Activated CD4-positive, alpha-beta T cell treated with anti-CD3 and anti-CD28 coated beads for 36 hours (primary cell): ENCODE measurements at regions not wholly inside any gene's neighbourhood (a gene's known extent, or its start where the extent isn't known, plus 50 kb on each side); places are given as distances from the start of the nearest gene placed in this dataset.
"Not testable (repeated sequence)": the region's sequence is repeated elsewhere in the genome, so short reads cannot be mapped to it uniquely, and the experiment has no call there.

Experiments
- ATAC-seq: fragments of 200-7000 bp; cut with Tn5 transposase; one replicate; pipeline ENCODE4 v1.10.0; 2021; ENCODE audit warnings: mild to moderate bottlenecking, moderate library complexity
- CTCF ChIA-PET: fragments of 350-600 bp; sonication (Branson Sonifier 250); formaldehyde crosslinking; loops from one replicate; lab custom pipeline; 2021; ENCODE audit warnings: antibody characterized with exemption; lab: Charles Lee
- POLR2A ChIA-PET: fragments of 350-600 bp; sonication (Branson Sonifier 250); formaldehyde crosslinking; loops from one replicate; lab custom pipeline; 2021; ENCODE audit warnings: antibody characterized with exemption, inconsistent platforms; lab: Charles Lee
- DNase-seq: peaks from one replicate; pipeline ENCODE4 v3.0.0-alpha.2; 2020
- H3K27ac Mint-ChIP-seq: one replicate; pipeline ENCODE4 v1.8.0; 2021; ENCODE audit warnings: mixed read lengths
- H3K27me3 Mint-ChIP-seq: one replicate; pipeline ENCODE4 v1.8.0; 2021; ENCODE audit warnings: mixed read lengths
- H3K36me3 Mint-ChIP-seq: one replicate; pipeline ENCODE4 v1.8.0; 2021; ENCODE audit warnings: low read depth, mixed read lengths
- H3K4me1 Mint-ChIP-seq: one replicate; pipeline ENCODE4 v1.8.0; 2021; ENCODE audit warnings: mixed read lengths
- H3K4me3 Mint-ChIP-seq: one replicate; pipeline ENCODE4 v1.8.0; 2021; ENCODE audit warnings: mild to moderate bottlenecking, moderate library complexity, mixed read lengths
- H3K9me3 Mint-ChIP-seq: one replicate; pipeline ENCODE4 v1.8.0; 2021; ENCODE audit warnings: low read depth, mixed read lengths
- intact Hi-C, 2 experiments: fragments of 100-400 bp; cut with DNase I in 1 of 2; cut with micrococcal nuclease in 1 of 2; formaldehyde crosslinking; loops; one replicate each; pipeline versions ENCODE4 v1.14.2 to v1.15.1; 2022 to 2024; cut with DNase I, micrococcal nuclease

DNA sequence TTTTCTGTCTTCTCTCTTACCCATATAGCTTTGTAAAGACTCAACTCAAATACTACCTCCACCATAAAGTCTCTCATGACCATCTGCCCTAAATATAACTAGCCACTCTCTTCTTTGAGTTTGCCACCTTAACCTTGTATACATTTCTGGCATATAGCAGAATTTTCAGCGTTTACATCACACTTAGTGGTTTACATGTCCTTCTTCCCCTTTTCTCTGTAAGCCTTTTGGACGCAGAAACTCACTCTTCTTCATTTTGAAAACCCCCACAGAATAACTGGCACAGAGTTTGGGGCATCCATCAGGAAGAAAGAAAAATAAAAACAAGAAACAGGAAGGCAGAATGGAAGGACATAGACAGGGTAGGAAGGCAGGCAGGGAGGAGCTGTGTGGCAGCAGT is 131.8 kb upstream of the DUSP10 start:
- no peak for DNase-seq
- H3K27me3 Mint-ChIP-seq = peaks cover 7% of the 10 kb centered on the region
- H3K4me3 Mint-ChIP-seq = no peak overlapping the region
- H3K36me3 Mint-ChIP-seq = no peaks in the 10 kb centered on the region
- no peak overlapping the region for H3K27ac Mint-ChIP-seq
- intact Hi-C loops = no loop called here
- ChIA-PET CTCF (interaction anchor here (0.7 kb wide), 1 partner anchor 239 kb away, joined by 3 read pairs; no protein-coding TSS in a partner anchor), POLR2A (no interaction called here)
- no peaks in the 10 kb centered on the region for H3K9me3 Mint-ChIP-seq
- no peak for ATAC-seq
- H3K4me1 Mint-ChIP-seq = peaks cover 7% of the 10 kb centered on the region

- POLR2A ChIA-PET = no interaction called here
- CTCF ChIA-PET = no interaction called here
- intact Hi-C loops = no loop called here
Measured at GRCh38 chr1:221871056-221871455, 129.2 kb upstream of the DUSP10 start.

GRCh38 chr1:221869779-221870178 is 127.9 kb upstream of the DUSP10 start:
- DNase-seq (no peak), ATAC-seq (no peak)
- intact Hi-C loops = no loop called here
- no peaks in the 10 kb centered on the region for H3K9me3 Mint-ChIP-seq
- no peak overlapping the region for H3K27ac Mint-ChIP-seq
- ChIA-PET CTCF (interaction anchor here (0.8 kb wide), 1 partner anchor 56 kb away, joined by 3 read pairs; no protein-coding TSS in a partner anchor), POLR2A (no interaction called here)
- H3K4me1 Mint-ChIP-seq = no peaks in the 10 kb centered on the region
- H3K36me3 Mint-ChIP-seq = no peaks in the 10 kb centered on the region
- H3K4me3 Mint-ChIP-seq = no peak overlapping the region
- H3K27me3 Mint-ChIP-seq = no peaks in the 10 kb centered on the region

More at GRCh38 chr1:221871056-221871455, 129.2 kb upstream of the DUSP10 start:
- Mint-ChIP-seq H3K4me1 (no peaks in the 10 kb centered on the region), H3K27me3 (no peaks in the 10 kb centered on the region), H3K9me3 (no peaks in the 10 kb centered on the region), H3K4me3 (no peak overlapping the region), H3K36me3 (no peaks in the 10 kb centered on the region), H3K27ac (no peak overlapping the region)
- DNase-seq (no peak), ATAC-seq (no peak)

DNA sequence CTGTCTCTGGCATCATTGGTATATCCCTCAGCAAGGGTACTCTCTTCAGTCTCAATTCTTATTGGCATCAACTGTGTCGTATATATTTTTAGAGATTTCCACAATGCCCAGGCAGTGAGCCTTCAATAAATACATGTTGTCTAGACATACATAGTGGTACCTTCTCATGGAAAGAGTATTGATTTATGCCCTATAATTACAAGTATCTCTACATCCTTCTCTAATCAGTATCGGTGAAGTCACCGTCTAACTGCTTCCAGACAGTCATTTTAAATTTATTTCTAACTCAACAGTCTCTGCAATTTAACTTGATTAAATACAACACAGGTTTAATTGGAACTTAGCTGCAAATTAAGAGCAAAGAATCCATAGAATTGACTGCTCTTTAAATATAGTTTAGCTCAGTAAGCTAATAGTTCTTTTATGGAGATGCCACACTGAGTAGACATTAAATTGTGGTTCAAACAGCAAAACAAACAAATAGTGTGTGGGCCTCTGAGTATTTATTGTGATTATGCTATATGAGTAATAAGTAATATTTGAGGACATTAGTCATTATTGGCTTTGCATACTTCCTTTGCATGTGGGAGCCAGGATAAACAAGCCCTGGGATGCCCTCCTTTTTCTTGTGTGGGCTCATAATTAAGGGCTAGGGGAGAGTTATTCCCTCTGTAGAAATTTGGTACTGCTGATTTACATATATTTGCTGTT is 126.9 kb upstream of the DUSP10 start:
- intact Hi-C loops = no loop called here
- CTCF ChIA-PET = interaction anchor here (1.2 kb wide), 1 partner anchor 53 kb away, joined by 3 read pairs; no protein-coding TSS in a partner anchor

GRCh38 chr1:221867003-221867402 is 125.1 kb upstream of the DUSP10 start:
- DNase-seq = no peak
- intact Hi-C loops = no loop called here
- H3K4me1 Mint-ChIP-seq = no peaks in the 10 kb centered on the region
- H3K27me3 Mint-ChIP-seq = no peaks in the 10 kb centered on the region
- no peak overlapping the region for H3K4me3 Mint-ChIP-seq
- ATAC-seq = no peak
- ChIA-PET CTCF (no interaction called here), POLR2A (no interaction called here)
- H3K27ac Mint-ChIP-seq = no peak overlapping the region
- H3K9me3 Mint-ChIP-seq = no peaks in the 10 kb centered on the region
- no peaks in the 10 kb centered on the region for H3K36me3 Mint-ChIP-seq

More for the DNA sequence above, 126.9 kb upstream of the DUSP10 start:
- ATAC-seq = no peak
- H3K9me3 Mint-ChIP-seq = no peaks in the 10 kb centered on the region
- no peaks in the 10 kb centered on the region for H3K27me3 Mint-ChIP-seq
- H3K27ac Mint-ChIP-seq = no peak overlapping the region
- no peaks in the 10 kb centered on the region for H3K36me3 Mint-ChIP-seq
- H3K4me3 Mint-ChIP-seq = no peak overlapping the region
- DNase-seq = no peak
- POLR2A ChIA-PET = no interaction called here
- no peaks in the 10 kb centered on the region for H3K4me1 Mint-ChIP-seq

- Mint-ChIP-seq H3K4me1 (no peaks in the 10 kb centered on the region), H3K27ac (no peak overlapping the region), H3K9me3 (no peaks in the 10 kb centered on the region), H3K36me3 (no peaks in the 10 kb centered on the region), H3K4me3 (no peak overlapping the region), H3K27me3 (no peaks in the 10 kb centered on the region)
- intact Hi-C loops = no loop called here
- DNase-seq (no peak), ATAC-seq (no peak)
- CTCF ChIA-PET = interaction anchor here (0.7 to 1.1 kb wide), 2 partner anchors 13 to 113 kb away, joined by 3 to 4 read pairs; no protein-coding TSS in a partner anchor
- POLR2A ChIA-PET = no interaction called here
Measured at GRCh38 chr1:221865808-221866207, 123.9 kb upstream of the DUSP10 start.

DNA sequence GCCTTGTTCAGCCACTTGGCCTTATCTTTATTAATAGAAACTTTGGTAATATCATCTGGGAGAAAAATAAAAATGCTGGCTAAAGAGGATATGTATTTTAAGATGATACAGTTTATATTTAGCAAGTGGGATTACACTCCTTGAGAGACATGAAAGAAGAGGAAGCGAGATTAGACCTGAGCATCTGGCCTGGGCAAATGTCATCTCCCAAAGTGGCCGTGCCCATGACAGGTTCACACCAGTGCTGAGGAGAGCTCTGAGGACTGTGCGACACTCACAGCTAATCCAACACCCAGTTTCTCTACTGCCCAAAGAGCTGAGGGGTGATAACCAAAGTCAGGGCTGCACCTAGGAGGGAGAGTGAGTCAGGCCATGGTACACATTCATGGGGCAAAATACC is 121.7 kb upstream of the DUSP10 start:
- Mint-ChIP-seq H3K36me3 (no peaks in the 10 kb centered on the region), H3K9me3 (no peaks in the 10 kb centered on the region), H3K27me3 (no peaks in the 10 kb centered on the region), H3K4me1 (no peaks in the 10 kb centered on the region), H3K27ac (no peak overlapping the region), H3K4me3 (no peak overlapping the region)
- CTCF ChIA-PET = interaction anchor here (0.7 kb wide), 1 partner anchor 1693 kb away, joined by 3 read pairs; no protein-coding TSS in a partner anchor
- intact Hi-C loops = no loop called here
- ATAC-seq (no peak), DNase-seq (no peak)
- POLR2A ChIA-PET = no interaction called here

GRCh38 chr1:221862971-221863370 is 121.1 kb upstream of the DUSP10 start:
- Mint-ChIP-seq H3K4me3 (no peak overlapping the region), H3K36me3 (no peaks in the 10 kb centered on the region), H3K9me3 (no peaks in the 10 kb centered on the region), H3K27me3 (no peaks in the 10 kb centered on the region), H3K4me1 (no peaks in the 10 kb centered on the region), H3K27ac (no peak overlapping the region)
- ChIA-PET CTCF (no interaction called here), POLR2A (no interaction called here)
- ATAC-seq (no peak), DNase-seq (no peak)
- intact Hi-C loops = no loop called here

DNA sequence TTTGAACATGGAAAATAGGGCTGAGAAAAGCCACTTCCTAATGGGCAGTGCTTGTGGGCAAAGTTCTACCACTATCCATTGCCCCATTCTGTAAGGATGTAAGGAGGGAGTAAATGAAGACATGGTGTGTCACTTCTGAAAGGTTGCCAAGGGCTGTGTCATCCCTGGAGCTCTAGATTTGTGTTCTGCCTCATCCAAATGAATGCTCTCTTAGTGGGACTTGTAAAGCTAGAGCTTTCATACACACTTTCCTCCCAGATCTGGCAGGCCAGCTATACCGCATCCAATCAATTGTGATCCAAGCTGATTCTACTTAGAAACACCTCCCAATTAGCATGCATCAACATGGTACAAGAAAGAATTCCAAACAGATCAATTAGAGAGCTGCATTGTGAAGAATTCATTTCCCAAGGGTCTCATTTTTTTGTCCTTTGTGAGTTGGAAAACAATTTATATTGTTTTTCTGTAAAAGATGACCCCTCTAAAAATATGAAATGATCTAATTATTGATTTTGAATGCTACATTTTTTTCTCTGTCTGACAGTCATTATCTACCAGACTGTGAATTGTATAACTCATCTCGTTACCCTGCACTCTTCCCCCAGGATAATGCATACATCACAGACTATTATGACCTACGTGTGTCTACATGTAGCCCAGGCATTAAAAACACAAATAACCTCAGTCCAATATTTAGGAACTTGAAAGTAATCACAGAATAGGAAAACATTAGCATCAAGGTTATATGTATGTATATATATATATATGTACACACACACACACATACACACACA is 117.1 kb upstream of the DUSP10 start:
- no peak for ATAC-seq
- POLR2A ChIA-PET = no interaction called here
- H3K27me3 Mint-ChIP-seq = no peaks in the 10 kb centered on the region
- no peak overlapping the region for H3K27ac Mint-ChIP-seq
- intact Hi-C loops = no loop called here
- no peaks in the 10 kb centered on the region for H3K36me3 Mint-ChIP-seq
- H3K4me1 Mint-ChIP-seq = peaks cover 11% of the 10 kb centered on the region
- no peak overlapping the region for H3K4me3 Mint-ChIP-seq
- CTCF ChIA-PET = interaction anchor here (0.9 kb wide), 1 partner anchor 12 kb away, joined by 3 read pairs; no protein-coding TSS in a partner anchor
- H3K9me3 Mint-ChIP-seq = no peaks in the 10 kb centered on the region
- DNase-seq = no peak

DNA sequence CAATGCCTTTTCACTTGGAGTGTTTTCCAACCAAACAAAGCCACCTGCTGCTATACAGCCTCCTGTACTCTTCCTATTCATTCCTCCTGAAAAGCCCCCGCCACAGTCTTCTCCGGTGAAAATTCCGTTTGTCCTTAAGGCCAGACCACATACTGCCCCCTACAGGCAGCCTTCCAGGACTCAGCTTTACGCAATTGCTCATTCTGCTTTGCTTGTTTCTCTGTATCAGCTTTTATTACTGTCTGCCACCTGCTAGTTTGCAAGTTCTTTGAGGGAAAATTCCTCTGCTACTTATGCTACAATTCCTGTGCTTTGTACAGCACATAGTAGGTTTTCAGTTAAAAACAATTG is 115.2 kb upstream of the DUSP10 start:
- DNase-seq, ATAC-seq, H3K27ac Mint-ChIP-seq, H3K27me3 Mint-ChIP-seq, H3K4me3 Mint-ChIP-seq, POLR2A ChIA-PET, intact Hi-C loops, H3K9me3 Mint-ChIP-seq, H3K36me3 Mint-ChIP-seq: not testable (repeated sequence)
- CTCF ChIA-PET = interaction anchor here (1.1 kb wide), 1 partner anchor 328 kb away, joined by 3 read pairs; no protein-coding TSS in a partner anchor
- peaks cover 11% of the 10 kb centered on the region for H3K4me1 Mint-ChIP-seq

DNA sequence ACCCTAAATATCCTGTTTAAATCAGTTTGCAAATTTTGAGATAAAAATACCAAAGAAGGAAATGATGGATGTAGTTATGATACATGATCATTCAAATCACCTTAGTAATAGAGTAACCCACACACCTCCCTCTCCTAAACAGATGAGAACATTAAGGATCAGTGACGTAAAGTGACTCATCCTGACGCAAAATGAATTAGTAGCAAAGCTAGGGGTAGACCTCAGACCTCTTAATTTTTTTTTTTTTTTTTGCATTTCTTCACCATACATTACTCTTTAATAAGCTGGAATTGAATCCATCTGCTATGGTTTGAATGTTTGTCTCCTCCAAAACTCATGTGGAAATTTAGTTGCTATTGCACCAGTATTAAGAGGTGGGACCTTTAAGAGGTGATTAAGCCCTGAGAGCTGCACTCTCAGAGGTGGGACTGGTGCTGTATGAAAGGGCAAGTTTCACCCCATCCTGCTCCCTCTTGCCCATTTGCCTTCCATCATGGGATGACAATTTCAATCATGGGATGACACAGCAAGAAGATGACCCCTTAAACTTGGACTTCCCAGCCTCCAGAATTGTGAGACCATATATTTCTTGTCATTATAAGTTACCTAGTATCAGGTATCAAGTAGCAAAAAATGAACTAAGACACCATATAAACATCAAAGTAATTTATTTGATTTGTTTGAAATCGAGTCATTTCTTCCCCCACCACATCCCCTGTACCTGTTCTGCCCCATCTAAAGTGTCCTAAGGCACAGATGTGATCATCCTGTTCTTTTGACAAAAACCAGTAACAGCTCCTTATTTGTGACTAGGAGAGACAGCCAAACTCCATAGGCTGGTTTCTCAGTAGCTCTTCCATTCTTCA is 114.6 kb upstream of the DUSP10 start:
- Mint-ChIP-seq H3K4me1 (peaks cover 11% of the 10 kb centered on the region), H3K36me3 (no peaks in the 10 kb centered on the region), H3K27ac (no peak overlapping the region), H3K27me3 (no peaks in the 10 kb centered on the region), H3K4me3 (no peak overlapping the region), H3K9me3 (no peaks in the 10 kb centered on the region)
- intact Hi-C loops = no loop called here
- CTCF ChIA-PET = interaction anchor here (0.6 to 1.1 kb wide), 3 partner anchors 127 to 599 kb away, joined by 3 read pairs; no protein-coding TSS in a partner anchor
- ATAC-seq (peak; percentile 95), DNase-seq (no peak)
- POLR2A ChIA-PET = no interaction called here
